NCI-H128 (cell line): ENCODE measurements at regions not wholly inside any gene's neighbourhood (a gene's known extent, or its start where the extent isn't known, plus 50 kb on each side); places are given as distances from the start of the nearest gene placed in this dataset.
"Not testable (repeated sequence)": the region's sequence is repeated elsewhere in the genome, so short reads cannot be mapped to it uniquely, and the experiment has no call there.

Source experiments
- DNase-seq: peaks from one replicate; lab custom pipeline; 2025; ENCODE audit not compliant: unreplicated experiment; lab: John Stamatoyannopoulos, UW

DNA sequence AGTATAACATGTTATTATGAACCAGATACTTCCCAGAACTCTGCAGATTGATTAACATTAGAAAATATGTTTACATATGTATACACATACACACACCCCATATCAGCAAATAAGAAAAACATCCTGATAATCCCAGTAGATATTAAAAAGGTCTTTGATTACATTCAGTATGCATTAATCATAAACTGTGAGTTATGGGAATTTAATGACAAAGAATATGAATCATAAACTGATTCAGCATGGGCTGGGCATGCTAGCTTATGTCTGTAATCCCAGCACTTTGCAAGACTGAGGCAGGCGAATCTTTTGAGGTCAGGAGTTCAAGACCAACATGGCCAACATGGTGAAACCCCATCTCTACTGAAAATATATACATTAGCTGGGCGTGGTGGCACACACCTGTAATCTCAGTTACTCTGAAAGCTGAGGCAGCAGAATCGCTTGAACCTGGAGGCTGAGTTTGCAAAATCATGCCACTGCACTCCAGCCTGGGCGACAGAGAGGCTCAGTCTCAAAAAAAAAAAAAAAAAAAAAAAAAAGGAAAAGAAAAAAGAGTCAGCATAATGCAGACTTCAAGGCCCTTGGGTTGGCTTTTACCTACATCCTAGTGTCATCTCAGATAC lies 581.9 kb upstream of the PRR20A start:
- no peak for DNase-seq

DNA sequence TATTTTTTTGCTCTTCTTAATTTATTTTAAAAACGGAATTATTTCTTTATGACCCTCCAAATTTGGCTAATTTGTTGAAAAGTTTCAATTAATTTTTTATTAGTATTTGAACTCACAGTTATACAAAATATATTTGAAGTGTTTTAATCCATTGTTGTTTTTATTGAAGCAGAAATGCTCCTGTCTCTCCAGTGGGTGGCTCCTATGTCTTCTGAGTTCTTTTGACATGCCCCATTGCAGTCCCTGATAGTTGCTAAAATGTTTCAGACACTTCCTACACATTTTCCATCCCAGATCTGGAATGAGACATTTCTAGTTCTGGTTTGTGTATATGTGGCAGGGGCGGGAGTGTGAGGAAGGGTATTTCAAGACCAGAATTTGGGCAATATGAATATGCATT lies 579.4 kb upstream of the PRR20A start:
- no peak for DNase-seq

DNA sequence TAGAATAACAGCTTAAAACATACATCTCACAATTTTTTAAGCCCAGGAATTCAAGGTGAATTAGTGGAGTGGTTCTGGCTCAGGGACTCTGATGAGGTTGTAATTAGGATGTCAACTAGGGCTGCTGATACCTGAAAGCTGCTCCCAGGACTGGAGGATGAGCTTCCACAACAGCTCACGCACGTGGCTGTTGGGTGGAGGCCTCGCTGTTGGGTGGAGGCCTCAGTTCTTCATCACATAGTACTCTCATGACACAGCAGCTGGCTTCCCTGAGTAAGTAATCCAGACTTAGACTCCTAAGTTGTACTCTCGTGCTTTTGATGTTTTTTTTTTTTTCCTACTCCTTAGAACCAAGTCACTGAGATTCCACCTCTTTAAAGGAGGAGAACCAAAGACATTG lies 577.1 kb upstream of the PRR20A start:
- DNase-seq: no peak

- DNase-seq: no peak
These were observed 553.7 kb upstream of the PRR20A start for GRCh38 chr13:56586976-56587375.

- DNase-seq: no peak
These were observed 525.1 kb upstream of the PRR20A start for GRCh38 chr13:56615572-56615971.

DNA sequence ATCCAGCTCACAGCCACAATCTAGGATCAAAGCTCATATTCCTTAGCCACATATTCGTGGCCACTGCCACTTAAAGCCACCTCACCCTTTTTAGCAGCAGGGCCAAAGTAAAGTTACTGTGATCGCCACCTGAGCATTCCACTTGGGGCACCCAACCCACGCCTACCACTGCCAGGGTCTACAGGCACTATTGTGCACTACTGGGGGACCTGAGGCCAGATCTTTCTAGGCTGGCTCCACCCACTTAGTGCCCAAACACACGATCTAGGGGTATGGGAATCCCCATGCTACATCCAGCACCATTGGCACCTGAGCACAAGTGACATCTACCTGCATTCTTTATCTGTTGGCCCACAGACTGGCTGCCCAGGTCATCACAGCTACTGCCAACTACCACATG lies 517.9 kb upstream of the PRR20A start:
- no peak for DNase-seq

DNA sequence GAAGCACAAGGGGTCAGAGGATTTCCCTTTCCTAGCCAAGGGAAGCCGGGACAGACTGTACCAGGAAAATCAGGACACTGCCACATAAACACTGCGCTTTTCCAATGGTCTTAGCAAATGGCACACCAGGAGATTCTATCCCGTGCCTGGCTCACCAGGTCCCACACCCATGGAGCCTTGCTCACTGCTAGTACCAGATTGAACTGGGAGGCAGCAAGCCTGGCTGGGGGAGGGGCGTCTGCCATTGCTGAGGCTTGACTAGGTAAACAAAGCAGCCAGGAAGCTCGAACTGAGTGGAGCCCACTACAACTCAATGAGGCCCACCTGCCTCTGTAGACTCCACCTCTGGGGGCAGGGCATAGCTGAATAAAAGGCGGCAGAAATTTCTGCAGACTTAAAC lies 511.8 kb upstream of the PRR20A start:
- DNase-seq: not testable (repeated sequence)

GRCh38 chr13:56631060-56631459 lies 509.7 kb upstream of the PRR20A start:
- DNase-seq: not testable (repeated sequence)

GRCh38 chr13:56653043-56653442 lies 487.7 kb upstream of the PRR20A start:
- DNase-seq: no peak

DNA sequence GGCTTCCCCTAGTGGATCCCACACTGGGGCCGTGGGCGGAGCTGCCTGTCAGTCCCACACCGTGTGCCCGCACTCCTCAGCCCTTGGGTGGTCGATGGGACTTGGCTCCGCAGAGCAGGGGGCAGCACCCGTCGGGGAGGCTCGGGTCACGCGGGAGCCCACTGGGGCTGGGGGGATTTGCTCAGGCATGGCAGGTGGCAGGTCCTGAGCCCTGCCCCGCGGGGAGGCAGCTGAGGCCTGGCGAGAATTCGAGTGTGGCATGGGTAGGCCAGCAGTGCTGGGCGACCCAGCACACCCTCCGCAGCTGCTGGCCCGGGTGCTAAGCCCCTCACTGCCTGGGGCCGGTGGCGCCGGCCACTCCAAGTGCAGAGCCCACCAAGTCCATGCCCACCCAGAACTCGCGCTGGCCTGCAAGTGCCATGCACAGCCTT lies 481.7 kb upstream of the PRR20A start:
- no peak for DNase-seq

DNA sequence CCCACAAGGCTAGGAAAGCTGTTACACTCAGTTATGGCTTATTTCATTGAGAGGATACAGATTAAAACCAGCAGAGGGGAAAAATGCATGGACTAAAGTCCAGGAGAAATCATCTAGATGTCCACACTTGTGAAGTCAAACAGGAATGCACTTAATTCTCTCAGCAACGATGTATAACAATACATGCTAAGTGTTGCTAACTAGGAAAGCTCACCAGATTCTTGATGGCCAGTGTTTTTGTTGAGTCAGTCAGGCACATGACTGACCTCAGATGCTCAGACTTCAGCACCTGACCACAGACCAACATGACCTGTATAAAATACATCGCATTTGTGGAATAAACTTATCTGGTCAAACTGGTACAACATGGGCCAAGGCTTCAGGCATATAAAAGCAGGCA lies 470.2 kb upstream of the PRR20A start:
- DNase-seq: no peak

DNA sequence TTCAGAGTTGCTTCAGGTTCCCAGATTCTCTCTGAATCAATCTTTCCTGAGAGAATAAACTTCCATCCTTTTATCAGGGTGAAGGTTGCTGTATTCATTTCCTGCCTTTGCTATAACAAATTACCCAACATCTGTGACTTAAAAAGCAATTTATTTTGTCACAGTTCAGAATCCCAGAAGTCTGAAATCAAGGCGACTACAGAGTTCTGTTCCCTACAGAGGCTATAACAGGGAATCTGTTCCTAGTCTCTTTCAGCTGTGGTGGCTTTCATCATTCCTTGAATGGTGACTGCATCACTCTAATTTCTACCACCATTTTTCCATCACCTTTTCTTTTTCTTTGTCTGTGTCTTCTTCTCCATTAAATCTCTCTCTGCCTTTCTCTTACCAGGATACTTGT lies 459.3 kb upstream of the PRR20A start:
- DNase-seq: no peak

GRCh38 chr13:56687131-56687530 lies 453.6 kb upstream of the PRR20A start:
- no peak for DNase-seq

GRCh38 chr13:56697011-56697410 lies 443.7 kb upstream of the PRR20A start:
- DNase-seq: no peak

DNA sequence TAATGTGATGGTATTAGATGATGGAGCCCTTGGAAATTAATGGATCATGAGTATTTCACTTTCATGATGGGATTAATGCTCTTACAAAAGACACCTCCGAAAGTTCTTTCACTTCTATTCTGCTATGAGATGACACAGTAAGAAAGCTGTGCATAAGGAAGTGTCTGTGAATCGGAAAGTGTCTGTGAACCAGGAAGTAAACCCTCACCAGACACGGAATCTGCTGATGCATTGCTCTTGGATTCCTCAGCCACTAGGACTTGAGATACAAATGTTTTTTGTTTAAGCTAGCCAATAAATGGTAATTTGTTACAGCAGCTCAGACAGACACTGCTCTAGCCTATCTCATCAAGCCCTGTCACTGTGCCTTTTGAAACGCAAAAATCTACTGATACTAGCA lies 440.4 kb upstream of the PRR20A start:
- DNase-seq: no peak

- DNase-seq: no peak
These were observed 434.2 kb upstream of the PRR20A start for GRCh38 chr13:56706485-56706884.

- DNase-seq: no peak
These were observed 427.1 kb upstream of the PRR20A start for GRCh38 chr13:56713656-56714055.

GRCh38 chr13:56718791-56719190 lies 421.9 kb upstream of the PRR20A start:
- DNase-seq: no peak

- DNase-seq: no peak
These were observed 419.9 kb upstream of the PRR20A start for GRCh38 chr13:56720841-56721240.

GRCh38 chr13:56735537-56735942 lies 405.2 kb upstream of the PRR20A start:
- DNase-seq: no peak

- no peak for DNase-seq
These were observed 403.8 kb upstream of the PRR20A start for GRCh38 chr13:56736966-56737365.

- DNase-seq: no peak
These were observed 388.1 kb upstream of the PRR20A start for GRCh38 chr13:56752636-56753035.

- no peak for DNase-seq
These were observed 385.4 kb upstream of the PRR20A start for GRCh38 chr13:56755181-56755935.
